GM18511 (cell line): ENCODE measurements at regions not wholly inside any gene's neighbourhood (a gene's known extent, or its start where the extent isn't known, plus 50 kb on each side); places are given as distances from the start of the nearest gene placed in this dataset.
"Not testable (repeated sequence)": the region's sequence is repeated elsewhere in the genome, so short reads cannot be mapped to it uniquely, and the experiment has no call there.

ENCODE experiments used
- ATAC-seq: cut with Tn5 transposase; IDR thresholded peaks from one replicate; pipeline ENCODE4 v1.9.1; 2021; ENCODE audit warnings: mild to moderate bottlenecking, moderate library complexity; ENCODE audit not compliant: unreplicated experiment

GRCh38 chr7:135872861-135873260 lies 104.3 kb downstream of the MTPN start:
- not testable (repeated sequence) for ATAC-seq

GRCh38 chr7:135862586-135863340 lies 114.2 kb upstream of the FAM180A start:
- ATAC-seq = no peak

- no peak for ATAC-seq
Observed at GRCh38 chr7:135859538-135859937, 110.9 kb upstream of the FAM180A start.

DNA sequence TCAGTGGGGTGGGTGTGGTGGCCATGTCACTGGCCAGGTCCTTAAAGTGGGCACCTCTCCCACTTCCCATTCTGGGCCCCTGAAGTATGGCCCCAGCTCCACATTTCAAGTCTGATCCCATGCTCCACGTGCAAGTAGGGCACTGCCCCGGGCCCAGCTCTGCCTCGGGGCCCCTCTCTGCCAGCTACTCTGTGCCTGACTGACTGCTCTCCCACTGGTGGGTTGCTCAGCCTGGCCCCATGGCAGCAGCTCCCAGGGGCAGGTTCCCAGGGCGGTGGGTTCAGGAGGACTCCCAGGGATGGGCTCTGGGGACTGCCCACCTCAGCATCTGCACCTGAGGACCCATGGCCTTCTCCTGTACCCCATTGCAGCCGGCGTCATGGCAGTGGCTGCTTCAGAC lies 110.2 kb upstream of the FAM180A start:
- ATAC-seq = no peak

DNA sequence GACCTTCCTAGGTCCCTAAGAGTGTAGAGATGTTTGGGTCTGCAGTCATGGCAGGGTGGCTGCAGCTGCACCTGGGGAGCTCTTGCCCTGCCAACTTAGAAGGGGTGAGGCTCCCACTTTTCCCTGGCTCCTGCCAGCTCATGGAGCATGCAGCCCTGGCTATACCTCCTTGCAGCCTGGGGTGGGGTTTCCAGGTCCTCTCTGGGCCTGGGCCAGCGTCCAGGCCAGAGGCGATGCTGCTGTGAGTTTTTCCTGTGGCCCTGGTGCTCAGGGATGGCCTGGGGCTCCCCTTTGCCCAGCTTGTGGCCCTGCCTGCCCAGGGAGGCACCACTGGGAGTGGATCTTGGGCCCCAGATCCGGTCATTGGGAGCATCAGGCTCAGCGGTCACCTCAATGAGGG lies 109.8 kb upstream of the FAM180A start:
- no peak for ATAC-seq

- no peak for ATAC-seq
Observed at GRCh38 chr7:135857519-135858274, 109.1 kb upstream of the FAM180A start.

GRCh38 chr7:135856356-135857144 lies 107.9 kb upstream of the FAM180A start:
- ATAC-seq = no peak

- ATAC-seq = no peak
Observed at GRCh38 chr7:135855846-135856245, 107.2 kb upstream of the FAM180A start.

DNA sequence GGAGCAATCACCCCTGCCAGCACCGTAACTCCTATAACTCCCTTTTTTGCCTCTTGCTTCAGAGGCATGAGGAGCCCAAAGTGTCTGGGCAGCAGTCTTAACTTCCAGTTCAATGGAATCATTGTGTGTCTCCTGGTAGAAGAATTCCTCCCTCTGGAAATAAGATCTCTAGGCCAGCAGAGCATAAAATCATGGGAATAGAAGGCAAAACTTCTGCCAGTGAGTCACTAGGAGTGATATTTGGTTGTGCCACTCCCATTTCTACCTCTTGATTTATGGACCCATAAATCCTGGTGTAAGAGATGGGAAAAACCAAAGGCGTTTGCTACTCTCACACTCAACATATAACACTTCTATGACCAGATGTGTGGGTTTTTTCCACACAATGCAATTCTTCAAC lies 104.9 kb upstream of the FAM180A start:
- ATAC-seq = no peak

DNA sequence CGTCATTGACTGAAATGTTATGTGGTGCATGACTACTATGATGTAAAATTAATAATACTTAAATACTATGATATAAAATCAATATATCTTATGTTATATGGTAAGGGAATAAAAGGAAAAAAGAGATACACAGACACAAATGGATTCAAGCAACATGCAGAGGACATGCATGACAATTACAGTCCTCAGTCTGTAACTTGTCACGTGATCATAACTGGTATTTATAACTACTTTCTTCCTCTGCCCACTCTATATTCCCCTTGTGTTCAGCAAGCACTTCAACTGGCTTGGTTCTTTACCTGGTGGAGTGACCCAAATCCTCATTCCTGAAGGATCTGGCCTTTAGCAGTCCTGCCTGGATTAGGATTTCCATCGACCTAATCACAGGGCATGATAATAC lies 104.4 kb upstream of the FAM180A start:
- ATAC-seq = no peak

DNA sequence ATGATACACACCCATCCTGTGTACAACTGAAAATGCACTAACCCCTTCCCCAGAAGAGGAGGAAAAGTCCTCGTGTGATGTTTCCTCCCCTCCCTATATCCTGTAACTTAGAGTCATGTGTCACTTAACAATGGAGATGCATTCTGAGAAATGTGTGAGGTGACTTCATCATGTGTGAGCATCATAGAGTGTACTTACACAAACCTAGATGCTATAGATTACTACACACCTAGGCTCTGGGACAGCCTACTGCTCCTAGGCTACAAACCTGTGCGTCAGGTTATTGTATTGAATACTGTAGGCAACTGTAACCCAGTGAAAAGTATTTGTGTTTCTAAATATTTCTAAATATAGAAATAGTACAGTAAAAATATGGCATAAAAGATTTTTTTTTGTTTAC lies 98.6 kb upstream of the FAM180A start:
- no peak for ATAC-seq

- no peak for ATAC-seq
Observed at GRCh38 chr7:135846339-135846738, 97.7 kb upstream of the FAM180A start.

DNA sequence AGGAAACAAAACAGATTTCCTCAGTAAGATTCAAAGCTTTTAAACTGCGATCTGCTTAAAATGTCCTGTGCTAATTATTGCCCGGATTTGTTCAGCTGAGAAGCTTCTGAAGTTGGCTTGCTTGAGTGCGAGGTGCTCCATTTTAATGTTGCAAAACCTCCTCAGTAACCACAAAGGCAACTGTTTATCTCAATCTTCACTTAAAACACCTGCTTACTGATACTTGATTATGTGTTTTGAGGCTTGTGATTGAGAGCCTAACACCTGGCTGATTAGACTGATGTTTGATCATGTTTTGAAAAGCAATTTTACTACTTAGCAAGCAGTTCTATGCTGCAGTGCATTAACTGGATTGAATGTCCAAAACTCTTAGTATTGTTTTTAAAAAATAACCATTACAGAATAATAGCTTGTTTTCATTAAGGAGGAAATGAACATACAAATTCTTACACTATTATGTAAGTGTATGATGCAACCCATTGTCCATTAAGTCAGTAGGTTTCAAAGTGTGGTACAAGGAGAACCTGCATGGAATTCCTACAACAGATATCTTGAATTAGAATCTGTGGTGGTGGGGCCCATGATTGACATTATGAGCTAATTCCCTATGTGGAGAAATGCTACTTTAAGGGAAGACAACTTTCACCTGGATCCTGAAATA lies 96.9 kb upstream of the FAM180A start:
- ATAC-seq = no peak

GRCh38 chr7:135844903-135845302 lies 96.3 kb upstream of the FAM180A start:
- ATAC-seq = no peak

DNA sequence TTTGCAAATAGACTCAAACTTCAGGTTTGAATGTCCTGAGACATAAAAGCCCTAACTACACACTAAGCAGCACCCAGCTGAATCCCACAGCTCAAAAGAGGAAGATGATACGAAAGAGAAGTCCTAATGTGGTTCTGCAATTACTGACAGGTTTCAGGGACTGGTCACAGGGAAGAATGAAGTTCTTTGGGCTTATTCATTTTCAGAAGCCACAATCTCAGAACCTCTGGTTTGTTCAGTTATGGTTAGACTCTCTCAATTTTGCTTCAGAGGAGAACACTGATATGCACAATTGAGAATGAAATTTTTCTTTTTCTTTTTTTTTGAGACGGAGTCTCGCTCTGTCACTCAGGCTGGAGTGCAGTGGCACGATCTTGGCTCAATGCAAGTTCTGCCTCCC lies 94.6 kb upstream of the FAM180A start:
- ATAC-seq = peak; percentile 96

DNA sequence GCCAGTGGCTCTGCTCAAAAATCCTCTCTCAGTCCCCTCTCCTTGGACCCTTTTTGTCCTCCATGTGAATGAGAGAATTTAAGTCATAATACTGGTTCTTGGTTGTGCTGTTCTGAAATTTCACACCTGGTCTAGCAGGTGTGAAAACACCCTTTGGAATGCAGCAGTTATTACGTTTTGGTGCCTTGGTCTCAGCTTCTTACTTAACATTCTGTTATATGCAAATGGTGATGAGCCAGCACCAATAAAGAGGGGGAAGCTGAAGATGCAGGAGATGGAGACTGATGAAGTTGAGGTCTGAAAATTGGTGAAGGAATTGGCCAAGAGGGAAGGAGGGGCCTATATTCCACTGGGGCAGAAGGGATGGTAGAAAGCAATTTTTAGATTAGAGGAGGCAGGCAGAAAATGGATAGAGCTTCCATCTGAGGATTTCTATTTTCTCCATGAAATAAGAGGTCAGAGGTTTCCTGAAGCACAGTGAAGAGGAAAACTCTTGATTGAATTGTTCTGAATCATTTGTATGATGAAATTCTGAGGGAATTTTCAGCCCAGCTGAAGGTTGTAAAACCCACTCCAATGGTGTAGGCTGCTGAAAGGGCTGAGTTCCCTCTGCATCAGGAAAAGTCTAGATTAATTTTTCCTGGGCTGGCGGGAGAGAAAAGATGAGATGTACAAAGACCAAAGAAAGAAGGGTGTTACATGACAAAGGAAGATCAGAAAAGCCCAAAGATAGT lies 94.0 kb upstream of the FAM180A start:
- ATAC-seq = no peak

- no peak for ATAC-seq
Observed at GRCh38 chr7:135840591-135840990, 92.0 kb upstream of the FAM180A start.

GRCh38 chr7:135837675-135838074 lies 89.1 kb upstream of the FAM180A start:
- ATAC-seq = no peak

DNA sequence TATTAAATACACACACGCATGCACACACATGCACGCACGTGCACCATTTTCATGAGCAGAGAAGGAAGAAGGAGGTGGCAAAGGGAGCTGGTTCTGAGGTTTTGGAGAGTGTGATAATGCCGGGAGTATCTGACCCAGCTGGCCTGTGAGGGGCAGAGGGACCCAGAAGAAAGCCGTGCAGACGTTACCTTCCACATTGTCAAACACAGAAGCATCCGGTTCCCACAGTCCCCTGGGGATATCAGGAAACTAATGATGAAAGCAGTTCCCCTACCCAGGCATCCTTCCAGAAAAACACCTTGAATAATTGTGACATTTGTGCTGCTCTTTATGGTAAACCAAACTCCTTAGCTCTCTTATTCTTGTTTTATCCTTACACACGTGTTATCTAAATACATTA lies 85.7 kb upstream of the FAM180A start:
- no peak for ATAC-seq

- ATAC-seq = no peak
Observed at GRCh38 chr7:135833642-135834041, 85.0 kb upstream of the FAM180A start.
